ENCODE measurements at regions not wholly inside any gene's neighbourhood (a gene's known extent, or its start where the extent isn't known, plus 50 kb on each side); places are given as distances from the start of the nearest gene placed in this dataset.

- DNase-seq (ENCODE audit: extremely low spot score, unreplicated experiment) = no peak
- H3K4me1 Mint-ChIP-seq (ENCODE audit: unreplicated experiment) = peaks cover 6% of the 10 kb centered on the region
- H3K27me3 Mint-ChIP-seq = peaks cover 5% of the 10 kb centered on the region
- no peak overlapping the region for H3K27ac Mint-ChIP-seq
- H3K36me3 Mint-ChIP-seq = no peaks in the 10 kb centered on the region
- H3K4me3 Mint-ChIP-seq = no peak overlapping the region
- H3K9me3 Mint-ChIP-seq = no peaks in the 10 kb centered on the region
- TF ChIP-seq CTCF (conservative IDR thresholded peaks at IDR 0.05) = no peak
Observed at GRCh38 chrX:861340-861890, 230.8 kb downstream of the SHOX start.

GRCh38 chrX:859329-859728 is 228.7 kb downstream of the SHOX start:
- no peaks in the 10 kb centered on the region for H3K36me3 Mint-ChIP-seq
- TF ChIP-seq CTCF (conservative IDR thresholded peaks at IDR 0.05) = no peak

GRCh38 chrX:858542-859078 is 228.0 kb downstream of the SHOX start:
- peaks cover 5% of the 10 kb centered on the region for H3K27me3 Mint-ChIP-seq
- peaks cover 6% of the 10 kb centered on the region for H3K4me1 Mint-ChIP-seq (ENCODE audit: unreplicated experiment)
- H3K9me3 Mint-ChIP-seq = no peaks in the 10 kb centered on the region

More at GRCh38 chrX:859329-859728, 228.7 kb downstream of the SHOX start:
- no peak overlapping the region for H3K4me3 Mint-ChIP-seq
- peaks cover 6% of the 10 kb centered on the region for H3K4me1 Mint-ChIP-seq (ENCODE audit: unreplicated experiment)
- no peaks in the 10 kb centered on the region for H3K9me3 Mint-ChIP-seq
- no peak for DNase-seq (ENCODE audit: extremely low spot score, unreplicated experiment)
- H3K27ac Mint-ChIP-seq = no peak overlapping the region
- H3K27me3 Mint-ChIP-seq = peaks cover 5% of the 10 kb centered on the region

GRCh38 chrX:857376-857775 is 226.8 kb downstream of the SHOX start:
- H3K27ac Mint-ChIP-seq = no peak overlapping the region
- H3K27me3 Mint-ChIP-seq = peaks cover 5% of the 10 kb centered on the region

More at GRCh38 chrX:858542-859078, 228.0 kb downstream of the SHOX start:
- DNase-seq (ENCODE audit: extremely low spot score, unreplicated experiment) = no peak
- no peak for TF ChIP-seq CTCF (conservative IDR thresholded peaks at IDR 0.05)
- Mint-ChIP-seq H3K36me3 (no peaks in the 10 kb centered on the region), H3K4me3 (no peak overlapping the region), H3K27ac (no peak overlapping the region)

GRCh38 chrX:856566-857290 is 226.1 kb downstream of the SHOX start:
- Mint-ChIP-seq H3K4me3 (no peak overlapping the region), H3K27ac (no peak overlapping the region), H3K36me3 (no peaks in the 10 kb centered on the region), H3K9me3 (no peaks in the 10 kb centered on the region), H3K27me3 (peaks cover 5% of the 10 kb centered on the region), H3K4me1 (ENCODE audit: unreplicated experiment) (peaks cover 6% of the 10 kb centered on the region)
- DNase-seq (ENCODE audit: extremely low spot score, unreplicated experiment) = peak; percentile 25
- TF ChIP-seq CTCF (conservative IDR thresholded peaks at IDR 0.05) = no peak

More at GRCh38 chrX:857376-857775, 226.8 kb downstream of the SHOX start:
- no peak overlapping the region for H3K4me3 Mint-ChIP-seq
- H3K36me3 Mint-ChIP-seq = no peaks in the 10 kb centered on the region
- no peaks in the 10 kb centered on the region for H3K9me3 Mint-ChIP-seq
- no peak for DNase-seq (ENCODE audit: extremely low spot score, unreplicated experiment)
- H3K4me1 Mint-ChIP-seq (ENCODE audit: unreplicated experiment) = peaks cover 6% of the 10 kb centered on the region
- no peak for TF ChIP-seq CTCF (conservative IDR thresholded peaks at IDR 0.05)

Data from type B pancreatic cell (in vitro differentiated cells).